PC-9 (cell line): ENCODE measurements at regions not wholly inside any gene's neighbourhood (a gene's known extent, or its start where the extent isn't known, plus 50 kb on each side); places are given as distances from the start of the nearest gene placed in this dataset.

Experiments used
- EZH2 ChIP-seq: fragments of 200-600 bp; sonication (generic); IDR thresholded peaks from 2 replicates; pipeline ENCODE4 v1.8.0; 2017; ENCODE audit warnings: antibody characterized with exemption, low read depth
- TF ChIP-seq, protein P1 (sequence below): fragments of 200-600 bp; sonication (generic); conservative IDR thresholded peaks from 2 replicates; pipeline ENCODE4 v1.6.1; 2017; ENCODE audit warnings: mixed run types, antibody characterized with exemption, mild to moderate bottlenecking, moderate library complexity

DNA sequence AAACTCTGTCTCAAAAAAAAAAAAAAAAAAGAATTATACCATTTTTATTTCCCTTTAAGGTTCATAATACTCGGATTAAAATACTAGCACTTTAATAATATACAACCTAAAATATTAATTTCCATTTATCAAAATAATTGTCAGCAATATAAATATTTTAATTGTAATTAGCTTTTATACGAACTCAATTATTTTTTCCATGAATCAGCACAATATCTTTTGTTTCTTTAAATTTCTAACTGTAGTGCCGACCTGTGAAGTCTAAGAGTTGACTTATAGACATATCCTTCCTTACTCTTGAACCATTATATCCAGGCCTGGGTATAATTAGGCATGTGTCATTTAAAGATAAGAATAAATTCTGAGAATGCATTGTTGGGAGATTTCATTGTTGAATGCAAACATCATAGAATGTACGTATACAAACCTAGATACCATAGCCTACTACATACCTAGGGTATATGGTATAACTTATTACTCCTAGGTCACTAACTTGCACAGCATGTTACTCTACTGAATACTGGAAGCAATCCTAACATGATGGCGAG is 996.7 kb upstream of the TMPRSS15 start:
- TF ChIP-seq EZH2, result no peak
- TF ChIP-seq, protein P1, sequence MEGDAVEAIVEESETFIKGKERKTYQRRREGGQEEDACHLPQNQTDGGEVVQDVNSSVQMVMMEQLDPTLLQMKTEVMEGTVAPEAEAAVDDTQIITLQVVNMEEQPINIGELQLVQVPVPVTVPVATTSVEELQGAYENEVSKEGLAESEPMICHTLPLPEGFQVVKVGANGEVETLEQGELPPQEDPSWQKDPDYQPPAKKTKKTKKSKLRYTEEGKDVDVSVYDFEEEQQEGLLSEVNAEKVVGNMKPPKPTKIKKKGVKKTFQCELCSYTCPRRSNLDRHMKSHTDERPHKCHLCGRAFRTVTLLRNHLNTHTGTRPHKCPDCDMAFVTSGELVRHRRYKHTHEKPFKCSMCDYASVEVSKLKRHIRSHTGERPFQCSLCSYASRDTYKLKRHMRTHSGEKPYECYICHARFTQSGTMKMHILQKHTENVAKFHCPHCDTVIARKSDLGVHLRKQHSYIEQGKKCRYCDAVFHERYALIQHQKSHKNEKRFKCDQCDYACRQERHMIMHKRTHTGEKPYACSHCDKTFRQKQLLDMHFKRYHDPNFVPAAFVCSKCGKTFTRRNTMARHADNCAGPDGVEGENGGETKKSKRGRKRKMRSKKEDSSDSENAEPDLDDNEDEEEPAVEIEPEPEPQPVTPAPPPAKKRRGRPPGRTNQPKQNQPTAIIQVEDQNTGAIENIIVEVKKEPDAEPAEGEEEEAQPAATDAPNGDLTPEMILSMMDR, result no peak
